GM23338 (cell line): ENCODE measurements at regions not wholly inside any gene's neighbourhood (a gene's known extent, or its start where the extent isn't known, plus 50 kb on each side); places are given as distances from the start of the nearest gene placed in this dataset.

ENCODE experiments used
- ATAC-seq: fragments of 200-7000 bp; cut with Tn5 transposase; 3 replicates; pipeline ENCODE4 v1.9.1; 2020
- DNase-seq: peaks from one replicate; pipeline ENCODE4 v3.0.0-alpha.2; 2015; ENCODE audit warnings: low spot score
- H2AFZ ChIP-seq: fragments of 200-600 bp; sonication (generic); 2 replicates; pipeline ENCODE4 v1.8.0; 2016; ENCODE audit warnings: antibody characterized with exemption, mild to moderate bottlenecking, moderate library complexity
- H3F3A ChIP-seq: fragments of 200-600 bp; sonication (generic); replicated peaks from 2 replicates; pipeline ENCODE4 v1.8.0; 2017; ENCODE audit warnings: antibody characterized with exemption, mixed run types, low read depth
- H3K27ac ChIP-seq: fragments of 200-600 bp; sonication (generic); 2 replicates; pipeline ENCODE4 v1.6.1; 2016; ENCODE audit warnings: low read depth
- H3K27me3 ChIP-seq: fragments of 200-600 bp; sonication (generic); 2 replicates; pipeline ENCODE4 v1.8.0; 2016; ENCODE audit warnings: mild to moderate bottlenecking, mixed run types, moderate library complexity; ENCODE audit not compliant: insufficient read depth
- H3K36me3 ChIP-seq: fragments of 200-600 bp; sonication (generic); 2 replicates; pipeline ENCODE4 v1.8.0; 2016; ENCODE audit warnings: mild to moderate bottlenecking; ENCODE audit not compliant: insufficient read depth
- H3K4me1 ChIP-seq: fragments of 200-600 bp; sonication (generic); 2 replicates; pipeline ENCODE4 v1.8.0; 2016; ENCODE audit warnings: mild to moderate bottlenecking, moderate library complexity; ENCODE audit not compliant: insufficient read depth
- H3K4me2 ChIP-seq: fragments of 200-600 bp; sonication (generic); 2 replicates; pipeline ENCODE4 v1.7.1; 2017; ENCODE audit warnings: mixed run types
- H3K4me3 ChIP-seq: fragments of 200-600 bp; sonication (generic); 2 replicates; pipeline ENCODE4 v1.6.1; 2016; ENCODE audit warnings: mixed run types
- H3K79me2 ChIP-seq: fragments of 200-600 bp; sonication (generic); replicated peaks from 2 replicates; pipeline ENCODE4 v1.8.0; 2017; ENCODE audit warnings: mild to moderate bottlenecking; ENCODE audit not compliant: insufficient read depth
- H3K9me2 ChIP-seq: fragments of 200-600 bp; sonication (generic); 2 replicates; pipeline ENCODE4 v1.8.0; 2017; ENCODE audit not compliant: insufficient read depth
- H4K20me1 ChIP-seq: fragments of 200-600 bp; sonication (generic); replicated peaks from 2 replicates; pipeline ENCODE4 v1.8.0; 2017; ENCODE audit warnings: mild to moderate bottlenecking; ENCODE audit not compliant: insufficient read depth
- H3K27ac Mint-ChIP-seq: 2 replicates; pipeline ENCODE4 v1.8.0; 2020; ENCODE audit warnings: inconsistent platforms, mild to moderate bottlenecking, moderate library complexity, mixed read lengths
- H3K27me3 Mint-ChIP-seq: 3 replicates; pipeline ENCODE4 v1.8.0; 2022; ENCODE audit warnings: low read depth, mild to moderate bottlenecking, moderate library complexity, mixed read lengths, inconsistent platforms; ENCODE audit not compliant: insufficient read depth, poor library complexity
- H3K36me3 Mint-ChIP-seq: 3 replicates; pipeline ENCODE4 v1.8.0; 2021; ENCODE audit warnings: low read depth, mild to moderate bottlenecking, inconsistent platforms, moderate library complexity, mixed read lengths
- H3K4me1 Mint-ChIP-seq: 3 replicates; pipeline ENCODE4 v1.8.0; 2020; ENCODE audit warnings: mild to moderate bottlenecking, inconsistent platforms, mixed read lengths
- H3K4me3 Mint-ChIP-seq: 3 replicates; pipeline ENCODE4 v1.8.0; 2021; ENCODE audit warnings: moderate library complexity, mild to moderate bottlenecking, inconsistent platforms, mixed read lengths
- H3K9me3 Mint-ChIP-seq: 3 replicates; pipeline ENCODE4 v1.8.0; 2020; ENCODE audit warnings: moderate library complexity, mild to moderate bottlenecking, inconsistent platforms, mixed read lengths
- EZH2 ChIP-seq: fragments of 200-600 bp; sonication (generic); IDR thresholded peaks from one replicate; pipeline ENCODE4 v1.8.0; 2017; ENCODE audit warnings: antibody characterized with exemption, mild to moderate bottlenecking, low read depth; ENCODE audit not compliant: unreplicated experiment
- EZH2phosphoT487 ChIP-seq: fragments of 200-600 bp; sonication (generic); IDR thresholded peaks from one replicate; pipeline ENCODE4 v1.8.1; 2018; ENCODE audit warnings: antibody characterized with exemption; ENCODE audit not compliant: unreplicated experiment
- POLR2AphosphoS5 ChIP-seq: IDR thresholded peaks from 2 replicates; pipeline ENCODE4 v1.6.1; 2016; ENCODE audit warnings: antibody characterized with exemption, low read depth
- STAT1 ChIP-seq: IDR thresholded peaks from one replicate; pipeline ENCODE4 v1.6.1; 2016; ENCODE audit warnings: antibody characterized with exemption; ENCODE audit not compliant: unreplicated experiment
- ZNF114 ChIP-seq: fragments of 250-450 bp; sonication (Bioruptor Pico); IDR thresholded peaks from 2 replicates; pipeline ENCODE4 v1.5.0; 2020; ENCODE audit warnings: mild to moderate bottlenecking, moderate library complexity
- ZNF462 ChIP-seq: fragments of 250-450 bp; sonication (Bioruptor Pico); IDR thresholded peaks from 2 replicates; pipeline ENCODE4 v1.5.0; 2020; ENCODE audit warnings: mild to moderate bottlenecking, moderate library complexity

GRCh38 chr3:160084998-160085397, 96.4 kb downstream of the IL12A start (continued):
- TF ChIP-seq ZNF462 (CRISPR knock-in tag), result no peak

- Mint-ChIP-seq H3K36me3 (no peaks in the 10 kb centered on the region), H3K27me3 (no peaks in the 10 kb centered on the region), H3K9me3 (no peaks in the 10 kb centered on the region), H3K4me1 (no peaks in the 10 kb centered on the region), H3K27ac (no peak overlapping the region), H3K4me3 (no peak overlapping the region)
- Histone ChIP-seq H3K27ac (no peak overlapping the region), H3K36me3 (no peaks in the 10 kb centered on the region), H3K79me2 (no peaks in the 10 kb centered on the region), H3K4me3 (no peak overlapping the region), H3K4me1 (no peaks in the 10 kb centered on the region), H3K9me2 (0 out of 2 replicates have a peak, but pooled peaks cover 7% of the 10 kb centered on the region), H3K27me3 (no peaks in the 10 kb centered on the region), H4K20me1 (no peaks in the 10 kb centered on the region), H3K4me2 (no peak overlapping the region), H3F3A (no peaks in the 10 kb centered on the region), H2AFZ (no peak overlapping the region)
- DNase-seq (no peak), ATAC-seq (no peak)
- no peak for TF ChIP-seq EZH2phosphoT487
- TF ChIP-seq ZNF462 (CRISPR knock-in tag), result no peak
- TF ChIP-seq EZH2, result no peak
- TF ChIP-seq POLR2AphosphoS5, result no peak
- no peak for TF ChIP-seq STAT1
- no peak for TF ChIP-seq ZNF114
Observed at GRCh38 chr3:160088492-160089137, 100.0 kb downstream of the IL12A start.
